NCI-H2196 (cell line): ENCODE measurements at regions not wholly inside any gene's neighbourhood (a gene's known extent, or its start where the extent isn't known, plus 50 kb on each side); places are given as distances from the start of the nearest gene placed in this dataset.

Experiments
- DNase-seq: peaks from one replicate; lab custom pipeline; 2025; ENCODE audit not compliant: unreplicated experiment; lab: John Stamatoyannopoulos, UW

- peak; percentile 79 for DNase-seq
These were observed 52.0 kb downstream of the RPP21 start for GRCh38 chr6:30396833-30397479.

- no peak for DNase-seq
These were observed 52.7 kb downstream of the RPP21 start for GRCh38 chr6:30397697-30398096.

- DNase-seq, result no peak
These were observed 54.6 kb downstream of the RPP21 start for GRCh38 chr6:30399390-30400058.

GRCh38 chr6:30405934-30406333, 61.0 kb downstream of the RPP21 start:
- no peak for DNase-seq

GRCh38 chr6:30409184-30409583, 64.2 kb downstream of the RPP21 start:
- DNase-seq, result no peak

- peak; percentile 54 for DNase-seq
These were observed 66.7 kb downstream of the RPP21 start for GRCh38 chr6:30411515-30412207.

- no peak for DNase-seq
These were observed 70.9 kb upstream of the HLA-E start for GRCh38 chr6:30418448-30418847.

GRCh38 chr6:30424549-30424948, 64.8 kb upstream of the HLA-E start:
- no peak for DNase-seq
